NCI-H446 treated with DMSO at 0.1 percent for 48 hours (cell line): ENCODE measurements at regions not wholly inside any gene's neighbourhood (a gene's known extent, or its start where the extent isn't known, plus 50 kb on each side); places are given as distances from the start of the nearest gene placed in this dataset.
"Not testable (repeated sequence)": the region's sequence is repeated elsewhere in the genome, so short reads cannot be mapped to it uniquely, and the experiment has no call there.

Experiments
- DNase-seq: peaks from one replicate; lab custom pipeline; 2025; lab: John Stamatoyannopoulos, UW

- no peak for DNase-seq
Observed at GRCh38 chr2:186181625-186182024, 304.4 kb upstream of the ZC3H15 start.

- not testable (repeated sequence) for DNase-seq
Observed at GRCh38 chr2:186182366-186182765, 303.7 kb upstream of the ZC3H15 start.

GRCh38 chr2:186183406-186183805, 302.7 kb upstream of the ZC3H15 start:
- DNase-seq, result no peak

GRCh38 chr2:186187854-186188253, 298.2 kb upstream of the ZC3H15 start:
- DNase-seq, result no peak

GRCh38 chr2:186189816-186190215, 296.2 kb upstream of the ZC3H15 start:
- peak; percentile 19 for DNase-seq

GRCh38 chr2:186195696-186196095, 290.4 kb upstream of the ZC3H15 start:
- no peak for DNase-seq

- no peak for DNase-seq
Observed at GRCh38 chr2:186197955-186198354, 288.1 kb upstream of the ZC3H15 start.

- no peak for DNase-seq
Observed at GRCh38 chr2:186199029-186199428, 287.0 kb upstream of the ZC3H15 start.

GRCh38 chr2:186201371-186201770, 284.7 kb upstream of the ZC3H15 start:
- DNase-seq, result no peak

GRCh38 chr2:186205254-186205911, 280.7 kb upstream of the ZC3H15 start:
- peak; percentile 32 for DNase-seq

- no peak for DNase-seq
Observed at GRCh38 chr2:186209532-186209931, 276.5 kb upstream of the ZC3H15 start.

- peak; percentile 87 for DNase-seq
Observed at GRCh38 chr2:186220409-186220808, 265.7 kb upstream of the ZC3H15 start.

GRCh38 chr2:186229265-186229664, 256.8 kb upstream of the ZC3H15 start:
- no peak for DNase-seq

- no peak for DNase-seq
Observed at GRCh38 chr2:186241874-186242273, 244.2 kb upstream of the ZC3H15 start.

- DNase-seq, result no peak
Observed at GRCh38 chr2:186254759-186255158, 231.3 kb upstream of the ZC3H15 start.

GRCh38 chr2:186255823-186256222, 230.2 kb upstream of the ZC3H15 start:
- no peak for DNase-seq

GRCh38 chr2:186256540-186256939, 229.5 kb upstream of the ZC3H15 start:
- DNase-seq, result peak; percentile 75

GRCh38 chr2:186263673-186264250, 222.3 kb upstream of the ZC3H15 start:
- no peak for DNase-seq

GRCh38 chr2:186269536-186269935, 216.5 kb upstream of the ZC3H15 start:
- peak; percentile 68 for DNase-seq

GRCh38 chr2:186273953-186274352, 212.1 kb upstream of the ZC3H15 start:
- no peak for DNase-seq

GRCh38 chr2:186274936-186275575, 211.0 kb upstream of the ZC3H15 start:
- DNase-seq, result no peak

- DNase-seq, result no peak
Observed at GRCh38 chr2:186276909-186277308, 209.2 kb upstream of the ZC3H15 start.

- no peak for DNase-seq
Observed at GRCh38 chr2:186281726-186282125, 204.3 kb upstream of the ZC3H15 start.
